ENCODE measurements at regions not wholly inside any gene's neighbourhood (a gene's known extent, or its start where the extent isn't known, plus 50 kb on each side); places are given as distances from the start of the nearest gene placed in this dataset.
"Not testable (repeated sequence)": the region's sequence is repeated elsewhere in the genome, so short reads cannot be mapped to it uniquely, and the experiment has no call there.

DNA sequence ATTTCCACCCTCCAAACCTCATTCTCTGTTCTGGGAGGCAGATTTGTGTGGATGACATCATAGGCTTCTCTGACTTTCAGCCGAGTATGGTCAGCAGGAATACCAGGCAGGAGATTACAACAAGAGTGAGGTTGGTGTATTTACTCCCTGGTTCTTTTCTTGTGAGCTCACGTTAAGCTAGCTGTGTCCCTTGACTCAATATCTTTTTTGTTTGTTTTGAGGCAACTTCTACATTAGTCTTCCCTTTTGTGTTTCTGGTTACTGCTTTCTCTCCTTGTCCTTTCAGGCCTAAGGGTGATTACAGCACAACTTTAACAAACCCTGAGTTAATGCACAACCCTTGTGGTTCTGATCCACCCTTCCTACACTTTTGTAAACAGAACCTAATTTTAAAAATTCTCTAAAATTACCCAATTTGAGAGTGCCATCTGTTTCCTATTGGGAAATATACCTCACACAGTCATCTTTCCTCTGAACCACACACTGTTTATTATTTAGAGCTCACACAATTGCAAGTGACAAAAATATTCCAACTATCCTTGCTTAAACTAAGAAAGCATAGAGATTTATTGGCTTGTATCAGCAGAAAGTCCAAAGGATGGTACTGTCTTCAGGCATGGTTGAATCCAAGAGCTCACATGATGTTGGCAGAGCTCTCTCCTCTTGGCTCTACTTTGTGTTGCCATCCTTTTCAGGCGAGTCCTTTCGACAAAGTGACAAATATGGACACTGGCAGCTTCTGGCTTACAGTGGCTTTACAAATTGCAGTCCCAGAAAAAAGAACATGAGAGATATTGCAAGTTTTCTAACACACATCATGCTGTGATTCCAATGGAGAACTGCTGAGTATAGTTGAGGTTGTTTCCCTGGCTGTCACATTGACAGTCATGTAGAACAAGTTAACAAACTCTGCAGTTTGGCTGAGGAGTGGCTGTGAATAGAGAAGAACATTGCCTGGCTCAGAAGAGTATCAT, 150.5 kb upstream of the DDIT4L start:
- no peak for DNase-seq

DNA sequence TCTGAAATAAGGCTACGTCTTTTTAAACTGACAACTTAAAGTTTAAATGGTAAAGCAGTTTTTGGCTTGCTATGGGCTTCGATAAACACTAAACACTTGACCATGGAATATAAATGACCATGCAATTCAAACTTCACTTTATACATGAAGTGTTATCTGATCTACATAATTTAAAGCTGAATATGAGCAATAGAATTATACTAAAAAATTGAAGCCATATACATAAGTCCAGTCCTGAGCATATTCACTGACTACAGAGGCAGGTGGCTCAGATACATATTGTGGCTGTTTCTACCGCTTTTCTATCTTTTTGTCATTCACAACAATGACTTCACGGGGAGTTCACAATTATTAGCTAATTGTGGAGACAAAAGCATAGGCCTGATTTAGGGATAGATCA, 149.6 kb upstream of the DDIT4L start:
- no peak for DNase-seq

DNA sequence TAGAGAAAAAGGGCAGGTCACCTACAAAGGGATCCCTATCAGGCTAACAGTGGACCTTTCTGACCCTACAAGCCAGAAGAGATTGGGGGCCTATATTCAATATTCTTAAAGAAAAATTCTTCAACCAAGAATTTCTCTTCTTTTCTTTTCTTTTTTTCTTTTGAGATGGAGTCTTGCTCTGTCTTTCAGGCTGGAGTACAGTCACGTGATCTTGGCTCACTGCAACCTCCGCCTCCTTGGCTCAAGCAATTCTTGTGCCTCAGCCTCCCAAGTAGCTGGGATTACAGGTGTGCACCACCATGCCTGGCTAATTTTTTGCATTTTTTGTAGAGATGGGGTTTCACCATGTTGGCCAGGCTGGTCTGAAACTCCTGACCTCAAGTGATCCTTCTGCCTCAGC, 143.2 kb upstream of the DDIT4L start:
- not testable (repeated sequence) for DNase-seq

DNA sequence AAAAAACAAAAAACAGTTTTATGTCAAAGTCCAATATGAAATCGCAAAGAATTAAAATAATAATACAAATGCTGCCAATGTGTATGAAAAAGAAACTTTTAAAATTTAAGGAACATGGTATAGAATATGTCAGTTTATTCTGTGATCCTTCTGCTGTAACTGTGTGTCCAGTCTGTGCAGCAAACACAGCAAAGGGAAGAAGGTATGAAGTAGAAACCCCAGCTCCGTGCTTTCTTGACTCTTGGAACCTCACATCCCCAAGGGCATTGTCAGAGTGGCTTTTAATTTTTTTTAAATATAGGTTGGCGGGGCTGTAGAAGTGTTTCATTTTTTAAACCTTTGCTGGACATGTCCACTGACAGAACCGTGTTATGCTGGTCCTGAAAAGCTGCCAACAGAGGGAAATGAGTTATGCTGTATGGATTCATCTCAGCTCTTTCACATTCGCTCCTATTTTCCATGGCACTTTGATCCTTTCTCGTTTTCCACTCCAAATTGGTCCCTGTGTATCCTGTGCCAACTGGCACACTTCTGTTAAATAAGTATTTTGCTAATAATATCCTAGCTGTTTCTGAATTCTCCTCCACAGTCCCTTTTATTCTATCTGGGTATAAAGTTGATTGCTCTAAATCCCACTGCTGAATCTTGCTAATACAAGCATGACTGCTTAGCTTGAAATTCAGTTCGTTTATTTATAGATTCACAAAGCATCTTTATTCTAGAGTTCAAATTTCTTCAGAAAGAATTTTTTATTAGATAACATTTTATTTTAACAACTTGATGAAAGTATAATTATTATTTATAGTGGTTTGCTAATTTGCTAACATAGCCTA, 127.0 kb upstream of the DDIT4L start:
- no peak for DNase-seq

DNA sequence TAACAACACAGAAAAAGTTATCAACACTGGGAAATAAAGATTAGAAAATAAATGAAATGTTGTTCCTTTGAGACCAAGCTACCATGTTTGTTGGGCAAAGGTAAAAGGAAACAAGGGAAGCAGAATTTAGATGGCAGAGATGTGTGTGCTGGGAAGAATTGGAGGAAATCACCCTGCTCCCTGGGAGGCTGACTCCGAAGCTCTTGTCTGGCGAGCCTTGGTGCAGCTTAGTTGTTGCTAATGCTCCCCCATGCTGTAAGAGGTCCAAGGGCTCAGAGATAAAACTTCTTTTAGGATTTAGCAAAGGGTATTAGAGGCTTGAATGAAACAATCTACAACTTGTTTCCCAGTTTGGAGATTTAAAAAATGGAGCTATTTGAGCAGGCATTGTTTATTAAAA, 123.8 kb upstream of the DDIT4L start:
- DNase-seq, result no peak

DNA sequence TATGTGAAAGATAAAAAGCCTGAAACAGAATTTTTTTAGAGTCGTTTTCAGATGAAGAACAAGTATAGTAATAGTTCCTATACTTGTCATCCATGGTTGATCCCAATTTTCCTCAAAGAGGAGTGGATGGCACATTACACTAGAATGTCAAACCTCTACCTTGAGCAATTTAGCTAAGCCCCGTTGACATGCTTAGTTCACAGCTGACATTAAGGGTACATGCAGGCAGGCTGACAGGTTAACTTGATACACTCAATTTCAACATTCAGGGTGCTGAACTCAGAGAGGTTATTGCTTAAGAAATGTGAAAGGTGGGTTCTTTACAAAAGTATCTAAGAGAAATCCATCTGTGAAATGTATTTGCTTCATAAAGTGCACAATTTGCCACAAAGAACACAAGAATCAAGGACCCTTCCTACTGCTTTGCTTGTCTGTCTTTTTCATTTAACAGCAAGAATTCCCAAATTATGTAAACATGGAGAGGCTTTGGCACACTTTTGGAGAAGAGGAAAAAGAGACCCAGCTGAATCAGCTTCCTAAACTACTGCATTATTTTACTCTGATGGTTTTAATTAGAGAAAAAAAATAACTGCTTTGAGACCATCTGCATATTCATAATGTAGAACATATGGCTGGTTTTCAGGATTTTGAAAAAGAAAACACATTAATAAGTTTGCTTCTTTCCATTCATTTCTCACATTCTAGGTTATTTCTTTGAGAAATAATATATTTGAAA, 122.5 kb upstream of the DDIT4L start:
- no peak for DNase-seq

DNA sequence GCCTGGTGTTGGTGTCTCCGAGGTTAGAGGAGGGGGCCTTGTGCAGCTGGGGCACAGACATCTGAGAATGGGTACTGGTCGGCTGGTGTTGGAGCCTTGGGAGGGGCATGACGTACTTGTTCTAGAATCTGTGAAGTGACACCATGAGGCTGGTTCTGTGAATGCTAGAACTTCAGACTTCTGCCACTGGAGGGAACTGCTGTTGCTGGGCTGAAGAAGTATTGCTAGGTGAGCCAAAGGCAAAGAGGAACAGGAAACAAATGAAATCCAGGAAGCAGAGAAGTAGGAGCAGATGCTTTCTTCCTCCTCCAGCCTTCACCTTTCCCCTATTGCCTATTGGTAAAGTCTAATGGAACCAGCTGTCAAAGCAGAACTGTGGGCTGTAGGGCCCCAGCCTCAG, 120.9 kb upstream of the DDIT4L start:
- DNase-seq, result no peak

DNA sequence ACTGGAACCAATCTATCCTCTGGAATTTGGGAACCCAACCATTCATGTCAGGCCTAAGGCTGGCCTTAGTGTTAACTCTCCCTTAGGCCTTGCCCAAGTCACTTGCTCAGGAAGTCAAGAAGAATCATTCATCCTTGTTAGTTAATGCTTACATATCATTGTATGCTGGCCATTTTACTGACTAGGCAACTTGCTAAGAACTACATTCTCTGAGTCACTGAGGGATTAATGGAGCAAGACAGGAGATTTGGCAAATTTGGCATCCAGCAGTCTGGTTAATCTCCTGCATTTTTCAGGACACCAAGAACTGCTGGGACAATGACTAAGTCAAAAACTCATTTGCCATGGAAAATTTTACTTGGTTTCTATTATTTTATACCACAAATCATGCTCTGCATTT, 115.8 kb upstream of the DDIT4L start:
- DNase-seq, result no peak

DNA sequence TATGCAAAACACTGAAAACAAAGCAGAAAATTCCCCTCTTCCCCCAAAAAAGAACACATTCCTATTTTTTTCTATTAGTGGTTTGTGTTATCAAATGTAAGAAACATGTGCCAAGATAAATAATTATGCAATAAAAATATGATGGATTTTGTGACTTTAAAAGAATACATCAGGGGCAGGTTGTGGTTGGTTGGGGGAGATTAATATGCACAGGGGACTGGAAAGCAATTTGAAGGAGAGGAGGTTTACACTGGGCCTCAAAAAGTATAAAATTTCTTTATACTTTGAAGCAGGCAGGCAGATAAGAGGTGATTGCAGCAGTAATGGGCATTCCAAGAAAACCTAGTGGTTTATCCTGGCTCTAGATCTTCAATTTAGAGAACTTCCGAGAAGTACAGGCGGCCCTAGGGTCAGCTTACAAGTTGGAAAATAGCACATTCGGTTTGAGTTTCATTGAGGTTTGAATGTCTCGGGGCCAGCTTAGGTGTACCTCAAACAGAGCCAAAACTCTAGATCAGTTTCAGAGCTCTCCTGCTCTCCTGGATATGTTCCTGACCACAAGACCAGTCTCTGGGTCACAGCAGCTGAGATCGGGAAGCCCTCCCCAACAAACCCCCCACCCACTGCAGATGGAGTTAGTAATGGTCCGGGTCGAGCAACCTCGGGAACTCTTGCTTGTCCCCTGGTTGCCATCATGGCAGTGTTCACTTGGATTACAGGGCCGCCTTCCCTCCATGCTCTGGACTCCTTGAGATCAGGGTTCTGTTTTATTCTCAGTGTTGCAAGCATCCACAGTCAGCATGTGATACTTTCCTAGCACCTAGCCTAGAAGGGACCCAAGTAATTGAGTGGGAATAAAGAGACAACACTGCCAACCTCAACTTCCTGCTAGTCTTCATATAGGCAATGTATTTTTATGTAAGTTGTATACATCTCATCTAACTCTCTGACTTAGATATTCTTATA, 112.1 kb upstream of the DDIT4L start:
- no peak for DNase-seq

DNA sequence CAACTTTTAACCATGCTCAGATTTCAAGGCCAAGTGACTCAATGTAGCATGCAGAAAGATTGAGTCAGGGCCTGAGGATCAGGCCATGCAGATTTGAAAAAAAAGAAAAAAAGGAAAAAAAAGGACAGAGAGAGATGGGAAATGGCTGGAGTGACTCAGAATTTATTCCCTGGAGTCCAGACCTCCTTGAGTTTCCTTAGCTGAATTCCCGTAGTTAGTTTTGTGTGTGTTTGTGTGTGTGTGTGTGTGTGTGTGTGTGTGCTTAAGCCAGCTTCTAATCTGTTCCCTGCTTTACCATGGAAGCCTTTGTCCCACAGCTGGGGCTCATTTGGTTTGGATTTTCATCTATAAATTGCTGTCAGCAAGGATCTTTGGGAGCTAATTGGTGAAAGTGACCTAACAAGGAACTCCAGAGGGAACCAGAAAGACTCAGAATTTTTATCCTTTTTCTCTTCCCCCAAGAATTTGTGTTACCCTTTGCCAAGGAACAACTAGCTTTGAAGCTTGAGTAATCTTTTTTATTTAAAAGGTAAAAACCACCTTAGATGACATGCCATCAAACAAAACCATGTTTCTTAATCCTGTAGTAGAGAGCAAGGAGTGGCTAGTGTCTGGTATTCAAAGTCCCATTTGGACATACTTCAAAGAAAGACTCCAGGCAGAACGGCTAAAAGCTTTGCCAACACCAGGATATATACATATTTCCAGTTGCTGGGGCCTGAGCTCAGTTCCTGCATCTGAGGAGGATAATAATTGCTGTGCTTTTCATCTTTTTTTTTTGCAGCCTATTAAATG, 109.0 kb upstream of the DDIT4L start:
- no peak for DNase-seq

DNA sequence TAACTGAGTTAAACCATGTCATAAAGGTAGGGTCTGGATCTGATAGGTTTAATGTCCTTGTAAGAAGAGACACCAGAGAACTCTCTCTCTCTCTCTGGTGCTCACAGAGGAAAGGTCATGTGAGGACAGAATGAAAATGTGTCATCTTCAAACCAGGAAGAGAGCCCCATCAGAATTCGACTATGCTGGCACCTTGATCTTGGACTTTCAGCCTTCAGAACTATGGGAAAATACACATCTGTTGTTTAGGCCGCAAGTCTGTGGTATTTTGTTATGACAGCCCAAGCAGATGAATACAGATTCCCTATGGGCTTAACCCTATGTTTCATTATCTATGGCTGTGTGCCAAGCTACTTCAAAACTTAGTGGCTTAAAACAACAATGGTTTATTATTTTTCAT, 105.5 kb upstream of the DDIT4L start:
- no peak for DNase-seq

DNA sequence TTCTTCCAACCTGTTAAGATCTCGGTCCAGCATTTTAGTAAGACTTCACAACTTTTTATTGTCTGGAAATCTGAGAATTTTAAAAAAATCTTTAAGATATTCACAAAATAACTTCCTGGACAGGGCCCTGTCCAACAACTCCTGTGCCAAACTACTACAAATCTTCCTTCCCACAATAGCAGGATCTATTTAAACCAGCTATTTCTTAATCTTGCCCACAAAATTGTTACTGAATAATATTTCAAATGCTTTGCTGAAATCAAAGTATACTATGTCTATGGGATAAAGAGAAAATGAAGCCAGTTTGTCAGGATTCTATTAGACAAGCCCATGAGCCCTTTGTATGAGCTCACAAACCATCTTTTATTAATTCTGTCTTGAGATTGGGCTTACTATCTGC, 104.1 kb upstream of the DDIT4L start:
- DNase-seq, result no peak

DNA sequence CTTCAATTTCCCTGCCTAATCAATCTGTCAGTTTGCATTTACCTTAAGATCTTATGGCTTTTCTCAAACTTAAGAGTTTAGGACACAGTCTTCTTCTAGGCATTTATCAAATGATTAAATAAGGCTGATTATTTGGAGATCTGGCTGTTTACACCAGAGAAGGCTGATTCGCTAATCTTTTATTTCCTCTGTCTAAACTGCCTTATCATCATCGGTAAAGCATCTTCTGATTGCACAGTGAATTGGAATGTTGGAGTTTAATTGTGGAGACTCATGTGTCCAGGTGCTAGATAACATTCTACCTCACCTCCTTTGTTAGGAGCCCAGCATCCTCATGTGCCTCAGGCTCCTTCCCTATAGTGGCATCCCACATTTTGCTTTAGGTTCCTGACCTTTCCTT, 100.3 kb upstream of the DDIT4L start:
- no peak for DNase-seq

DNA sequence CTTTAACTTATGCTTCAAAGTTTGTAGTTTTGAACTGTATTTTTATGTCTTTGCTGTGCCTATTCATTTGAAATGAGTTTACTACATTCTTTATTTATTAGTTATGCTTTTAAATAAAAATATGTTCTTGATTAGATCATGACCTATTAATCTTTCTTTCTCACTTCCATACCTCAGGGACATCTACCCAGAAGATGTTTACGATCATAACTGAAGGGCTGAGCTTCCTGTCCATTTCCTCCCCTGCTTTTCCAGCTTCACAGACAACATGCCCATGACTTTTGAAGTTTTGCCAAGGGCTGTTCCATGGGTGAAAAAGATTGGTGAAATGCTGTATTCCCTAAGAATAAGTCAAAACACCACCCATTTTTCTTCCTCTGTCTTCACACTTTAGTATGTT, 99.7 kb upstream of the DDIT4L start:
- DNase-seq, result no peak

DNA sequence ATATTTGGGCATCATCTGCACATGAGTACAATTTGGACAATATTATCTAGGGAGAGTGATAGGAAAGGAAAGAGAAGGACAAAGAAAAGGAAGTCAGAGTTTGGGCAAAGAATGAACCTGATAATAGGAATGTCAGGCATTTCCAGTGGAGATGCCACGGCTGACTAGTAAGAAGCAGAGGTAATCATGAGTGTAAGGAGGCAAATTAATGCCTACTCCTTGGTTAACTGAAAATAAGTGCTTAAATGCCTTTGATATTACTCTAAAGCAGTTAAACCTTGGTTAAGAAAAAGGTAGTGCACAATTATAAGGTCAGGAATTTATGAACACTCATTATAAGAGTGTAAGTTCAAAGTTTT, 99.2 kb upstream of the DDIT4L start:
- DNase-seq, result no peak

DNA sequence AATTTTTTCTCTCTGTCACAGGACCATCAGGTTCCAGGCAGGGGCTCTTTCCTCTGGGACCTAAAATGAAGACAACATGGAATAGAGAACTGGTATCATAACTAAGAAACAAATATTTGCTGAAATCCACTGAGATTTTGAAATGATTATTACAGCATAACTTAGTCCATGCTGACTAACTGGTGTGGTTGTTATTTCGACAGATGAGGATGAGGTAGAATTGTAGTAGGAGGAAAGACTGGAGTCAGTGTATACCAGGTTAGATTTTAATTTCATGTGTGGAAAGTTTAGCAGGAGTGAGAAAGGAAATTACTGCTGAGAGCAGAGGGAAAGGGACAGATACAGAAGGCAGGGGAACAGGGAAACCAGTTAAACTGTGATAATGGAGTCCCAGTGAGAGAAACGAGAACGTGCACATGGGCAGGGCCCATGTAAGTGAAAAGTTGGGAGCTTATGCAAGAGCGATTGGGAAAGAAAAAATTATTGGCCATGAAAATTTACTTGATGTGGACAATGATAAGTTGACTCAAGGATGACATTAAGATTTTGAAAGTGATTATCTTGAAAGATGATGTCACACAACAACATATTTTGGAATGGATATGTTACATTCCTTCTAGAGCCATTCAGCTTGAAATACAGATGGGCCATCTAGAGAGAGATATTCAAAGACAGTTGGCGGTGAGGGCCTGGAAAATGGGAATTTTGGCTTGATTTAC, 98.7 kb upstream of the DDIT4L start:
- DNase-seq, result no peak

DNA sequence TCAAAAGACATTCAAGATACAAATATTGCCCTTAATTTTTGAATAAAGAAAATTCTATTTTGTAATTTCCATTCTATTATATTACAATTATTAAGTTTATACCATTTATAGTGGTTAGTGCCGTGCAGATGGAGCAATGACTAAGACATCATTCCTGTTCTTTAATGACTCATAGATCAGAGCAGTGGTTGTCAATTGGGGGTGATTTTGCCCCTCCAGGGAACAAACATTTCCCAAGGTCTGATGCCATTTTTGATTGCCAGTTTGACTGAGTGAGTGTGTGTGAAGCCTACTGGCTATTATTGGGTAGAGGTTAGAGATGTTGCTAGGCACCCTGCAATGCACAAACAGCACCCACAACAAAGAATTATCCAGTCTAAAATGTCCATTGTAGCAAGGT, 97.9 kb upstream of the DDIT4L start:
- no peak for DNase-seq

DNA sequence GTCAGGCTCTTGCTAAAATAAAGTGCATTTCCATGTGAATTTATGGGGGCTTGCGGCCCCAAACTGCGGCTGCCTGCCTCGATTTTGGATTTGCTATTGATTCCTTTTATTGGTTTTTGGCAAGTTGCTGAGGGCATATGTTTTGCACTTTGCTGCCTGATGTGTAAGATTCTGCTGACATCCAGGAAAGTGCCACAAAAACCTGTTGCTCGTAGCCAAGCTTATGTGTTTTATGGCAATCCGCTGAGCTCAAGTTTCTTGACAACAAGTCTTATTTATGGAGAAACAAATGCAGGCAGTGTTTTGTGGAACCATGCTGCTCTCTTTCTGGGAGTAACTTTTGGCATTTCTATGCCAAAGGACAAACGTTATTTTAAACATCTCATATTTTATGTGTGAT, 97.3 kb upstream of the DDIT4L start:
- DNase-seq, result no peak

DNA sequence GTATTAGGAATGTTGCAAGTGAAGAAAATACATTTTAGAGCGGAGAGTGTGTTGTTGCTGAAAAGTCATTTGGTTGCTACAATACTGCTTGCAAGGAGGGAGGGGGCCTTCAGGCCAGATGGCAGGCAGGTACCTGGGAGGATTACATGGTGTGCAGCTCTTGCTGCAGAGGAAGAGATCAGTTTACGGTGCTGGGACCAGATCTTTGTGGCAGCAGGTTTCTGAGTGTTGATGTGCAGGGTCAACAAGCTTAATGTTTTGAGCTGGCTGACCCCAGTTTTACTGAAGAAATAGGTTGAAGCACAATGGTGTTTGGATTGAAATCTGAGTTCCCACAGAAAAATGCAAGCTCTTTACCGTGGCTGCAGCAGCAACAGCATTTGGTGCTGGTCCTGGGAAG, 96.4 kb upstream of the DDIT4L start:
- DNase-seq, result peak; percentile 45

DNA sequence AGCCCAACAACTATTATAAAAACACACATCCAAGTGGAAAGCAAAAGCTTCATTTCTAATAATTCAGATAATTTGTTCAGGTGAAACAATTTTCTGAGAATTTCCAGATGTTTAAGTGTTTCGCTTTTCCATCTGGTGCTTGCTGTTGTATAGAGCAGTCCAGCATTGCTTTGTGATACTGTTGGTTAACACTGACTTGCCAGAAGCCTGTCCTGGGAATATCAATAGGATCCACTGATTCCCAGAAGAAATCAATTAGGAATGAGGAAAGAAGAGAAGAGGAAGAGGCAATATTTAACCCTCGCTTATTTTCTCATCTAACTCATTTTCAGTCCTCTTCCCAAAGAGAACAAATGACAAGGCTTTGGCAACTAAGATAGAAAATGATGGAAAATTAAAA, 94.9 kb upstream of the DDIT4L start:
- no peak for DNase-seq

All from NCI-H748 treated with DMSO at 0.1 percent for 48 hours (cell line).